ENCODE measurements at regions not wholly inside any gene's neighbourhood (a gene's known extent, or its start where the extent isn't known, plus 50 kb on each side); places are given as distances from the start of the nearest gene placed in this dataset.

- 21 to 45% methylated on average over 4 of the region's 4 CpGs for WGBS, 2 donors
- no peak for DNase-seq (ENCODE audit: low spot score in 2 of 2)
- no peak for TF ChIP-seq POLR2A (IDR thresholded peaks at IDR 0.05)
- no peak for TF ChIP-seq CTCF (IDR thresholded peaks at IDR 0.05)
- no peak overlapping the region for H3K4me3 ChIP-seq (ENCODE audit: low read depth, poor library complexity, severe bottlenecking)
- intact Hi-C loops (cut with DNase I; ENCODE audit: low total_unique reads): no loop called here
Observed at GRCh38 chr5:145246961-145247744, 588.0 kb downstream of the PRELID2 start.

GRCh38 chr5:145246379-145246778 is 588.8 kb downstream of the PRELID2 start:
- DNase-seq (ENCODE audit: low spot score in 2 of 2): no peak
- intact Hi-C loops (cut with DNase I; ENCODE audit: low total_unique reads): no loop called here
- no peak overlapping the region for H3K4me3 ChIP-seq (ENCODE audit: low read depth, poor library complexity, severe bottlenecking)
- TF ChIP-seq CTCF (IDR thresholded peaks at IDR 0.05): no peak
- TF ChIP-seq POLR2A (IDR thresholded peaks at IDR 0.05): no peak
- WGBS, 2 donors: 75 to 81% methylated on average over 2 of the region's 2 CpGs

- WGBS, 2 donors: 42 to 54% methylated on average over 5 of the region's 5 CpGs
- no peak for DNase-seq (ENCODE audit: low spot score in 2 of 2)
- intact Hi-C loops (cut with DNase I; ENCODE audit: low total_unique reads): no loop called here
- H3K4me3 ChIP-seq (ENCODE audit: low read depth, poor library complexity, severe bottlenecking): no peak overlapping the region
- TF ChIP-seq CTCF (IDR thresholded peaks at IDR 0.05) (no peak), POLR2A (IDR thresholded peaks at IDR 0.05) (no peak)
Observed at GRCh38 chr5:145245354-145245753, 589.8 kb downstream of the PRELID2 start.

- H3K4me3 ChIP-seq (ENCODE audit: low read depth, poor library complexity, severe bottlenecking): no peak overlapping the region
- 33 to 45% methylated on average over 2 of the region's 2 CpGs for WGBS, 2 donors
- intact Hi-C loops (cut with DNase I; ENCODE audit: low total_unique reads): no loop called here
- no peak for DNase-seq (ENCODE audit: low spot score in 2 of 2)
- no peak for TF ChIP-seq POLR2A (IDR thresholded peaks at IDR 0.05)
- TF ChIP-seq CTCF (IDR thresholded peaks at IDR 0.05): no peak
Observed at GRCh38 chr5:145244788-145245187, 590.4 kb downstream of the PRELID2 start.

- intact Hi-C loops (cut with DNase I; ENCODE audit: low total_unique reads): no loop called here
- 94% methylated on average over 4 of the region's 4 CpGs for WGBS, 2 donors
- no peak for DNase-seq (ENCODE audit: low spot score in 2 of 2)
- H3K4me3 ChIP-seq (ENCODE audit: low read depth, poor library complexity, severe bottlenecking): no peak overlapping the region
- no peak for TF ChIP-seq POLR2A (IDR thresholded peaks at IDR 0.05)
- TF ChIP-seq CTCF (IDR thresholded peaks at IDR 0.05): no peak
Observed at GRCh38 chr5:145244251-145244650, 590.9 kb downstream of the PRELID2 start.

GRCh38 chr5:145243016-145243415 is 592.1 kb downstream of the PRELID2 start:
- DNase-seq (ENCODE audit: low spot score in 2 of 2): no peak
- intact Hi-C loops (cut with DNase I; ENCODE audit: low total_unique reads): no loop called here
- H3K4me3 ChIP-seq (ENCODE audit: low read depth, poor library complexity, severe bottlenecking): no peak overlapping the region
- TF ChIP-seq CTCF (IDR thresholded peaks at IDR 0.05) (no peak), POLR2A (IDR thresholded peaks at IDR 0.05) (no peak)
- WGBS, 2 donors: 76 to 81% methylated on average over 2 of the region's 2 CpGs
